GM23338 (cell line): ENCODE measurements at regions not wholly inside any gene's neighbourhood (a gene's known extent, or its start where the extent isn't known, plus 50 kb on each side); places are given as distances from the start of the nearest gene placed in this dataset.

Source experiments
- CTCF ChIP-seq, 2 experiments: fragments of 200-600 bp in 1 of 2; sonication (generic) in 1 of 2; conservative IDR thresholded peaks; 2 replicates each; pipeline versions ENCODE4 v1.5.1 to v1.6.1; 2016 to 2017; ENCODE audit warnings: antibody characterized with exemption in 2 of 2, low read depth in 2 of 2, mild to moderate bottlenecking in 2 of 2, moderate library complexity in 1 of 2
- EZH2 ChIP-seq: fragments of 200-600 bp; sonication (generic); IDR thresholded peaks from one replicate; pipeline ENCODE4 v1.8.0; 2017; ENCODE audit warnings: antibody characterized with exemption, mild to moderate bottlenecking, low read depth; ENCODE audit not compliant: unreplicated experiment
- NANOG ChIP-seq: IDR thresholded peaks from 2 replicates; pipeline ENCODE4 v1.6.1; 2016; ENCODE audit warnings: antibody characterized with exemption, borderline replicate concordance
- TF ChIP-seq, protein P1 (sequence below): IDR thresholded peaks from 2 replicates; pipeline ENCODE4 v1.6.1; 2016; ENCODE audit warnings: antibody characterized with exemption

- TF ChIP-seq CTCF (conservative IDR thresholded peaks at IDR 0.05; ENCODE audit: low read depth in 2 of 2): no peak
- TF ChIP-seq NANOG: no peak
- no peak for TF ChIP-seq EZH2
- TF ChIP-seq, protein P1, sequence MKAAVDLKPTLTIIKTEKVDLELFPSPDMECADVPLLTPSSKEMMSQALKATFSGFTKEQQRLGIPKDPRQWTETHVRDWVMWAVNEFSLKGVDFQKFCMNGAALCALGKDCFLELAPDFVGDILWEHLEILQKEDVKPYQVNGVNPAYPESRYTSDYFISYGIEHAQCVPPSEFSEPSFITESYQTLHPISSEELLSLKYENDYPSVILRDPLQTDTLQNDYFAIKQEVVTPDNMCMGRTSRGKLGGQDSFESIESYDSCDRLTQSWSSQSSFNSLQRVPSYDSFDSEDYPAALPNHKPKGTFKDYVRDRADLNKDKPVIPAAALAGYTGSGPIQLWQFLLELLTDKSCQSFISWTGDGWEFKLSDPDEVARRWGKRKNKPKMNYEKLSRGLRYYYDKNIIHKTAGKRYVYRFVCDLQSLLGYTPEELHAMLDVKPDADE: no peak
Observed at GRCh38 chr3:104849070-104849469, 517.6 kb upstream of the ALCAM start.
